IMR-90 (cell line): ENCODE measurements at regions not wholly inside any gene's neighbourhood (a gene's known extent, or its start where the extent isn't known, plus 50 kb on each side); places are given as distances from the start of the nearest gene placed in this dataset.

Experiments used
- ATAC-seq: fragments of 200-7000 bp; cut with Tn5 transposase; 2 replicates; pipeline ENCODE4 v1.9.1; 2020; ENCODE audit warnings: low read depth, mild to moderate bottlenecking, moderate library complexity
- BruUV-seq: library from RNA; stranded (reverse); fragments of 400-500 nt; replicated peaks from 2 replicates; lab custom pipeline; 2021; lab: Mats Ljungman, UMichigan
- CTCF ChIA-PET: fragments of 300-600 bp; formaldehyde crosslinking; extraction: SDS; loops from one replicate; lab custom pipeline; 2021; ENCODE audit warnings: antibody characterized with exemption; lab: Yijun Ruan, JAX
- POLR2A ChIA-PET: fragments of 300-600 bp; sonication (Branson Sonifier 250); formaldehyde crosslinking; loops from one replicate; lab custom pipeline; 2022; ENCODE audit warnings: antibody characterized with exemption; ENCODE audit not compliant: unreplicated experiment; lab: Charles Lee
- DNase-seq: peaks from one replicate; pipeline ENCODE4 v3.0.0; 2013
- H2AFZ ChIP-seq: replicated peaks from 2 replicates; pipeline ENCODE3; 2013; ENCODE audit warnings: low read length, mild to moderate bottlenecking; ENCODE audit not compliant: poor library complexity
- H2AK5ac ChIP-seq: 2 replicates; pipeline ENCODE4 v1.6.1; 2013; ENCODE audit warnings: low read depth, low read length, inconsistent platforms
- H2AK9ac ChIP-seq: replicated peaks from 2 replicates; pipeline ENCODE3; 2013; ENCODE audit warnings: mild to moderate bottlenecking, low read depth, low read length, moderate library complexity; ENCODE audit not compliant: poor library complexity
- H2BK120ac ChIP-seq: 2 replicates; pipeline ENCODE4 v1.6.1; 2013; ENCODE audit warnings: low read depth, low read length, inconsistent platforms
- H2BK15ac ChIP-seq: 3 replicates; pipeline ENCODE4 v1.6.1; 2013; ENCODE audit warnings: low read depth, low read length, inconsistent platforms
- H2BK20ac ChIP-seq: 2 replicates; pipeline ENCODE4 v1.6.1; 2013; ENCODE audit warnings: low read depth, mild to moderate bottlenecking, inconsistent platforms, low read length, moderate library complexity
- H2BK5ac ChIP-seq: 2 replicates; pipeline ENCODE4 v1.6.1; 2013; ENCODE audit warnings: mild to moderate bottlenecking, low read depth, low read length, inconsistent platforms; ENCODE audit not compliant: poor library complexity, severe bottlenecking
- H3K14ac ChIP-seq: replicated peaks from 2 replicates; pipeline ENCODE4 v1.6.1; 2013; ENCODE audit warnings: low read depth, low read length, inconsistent platforms
- H3K18ac ChIP-seq: 2 replicates; pipeline ENCODE4 v1.6.1; 2013; ENCODE audit warnings: low read depth, low read length, control low read depth
- H3K23ac ChIP-seq: 2 replicates; pipeline ENCODE4 v1.6.1; 2013; ENCODE audit warnings: low read depth, low read length, inconsistent platforms
- H3K27ac ChIP-seq: 2 replicates; pipeline ENCODE4 v1.5.1; 2013; ENCODE audit warnings: mild to moderate bottlenecking, control low read depth, low read length; ENCODE audit not compliant: insufficient read depth
- H3K27me3 ChIP-seq: 2 replicates; pipeline ENCODE4 v1.6.1; 2013; ENCODE audit warnings: low read length; ENCODE audit not compliant: control insufficient read depth, insufficient read depth
- H3K36me3 ChIP-seq: 2 replicates; pipeline ENCODE4 v1.6.1; 2013; ENCODE audit warnings: low read length, mixed read lengths; ENCODE audit not compliant: control insufficient read depth, insufficient read depth
- H3K4ac ChIP-seq: 2 replicates; pipeline ENCODE4 v1.6.1; 2013; ENCODE audit warnings: low read depth, low read length, inconsistent platforms
- H3K4me1 ChIP-seq: 2 replicates; pipeline ENCODE4 v1.6.1; 2013; ENCODE audit warnings: low read length, mixed read lengths; ENCODE audit not compliant: control insufficient read depth, insufficient read depth
- H3K4me2 ChIP-seq: 2 replicates; pipeline ENCODE4 v1.6.1; 2013; ENCODE audit warnings: low read depth, mild to moderate bottlenecking, control low read depth, low read length, moderate library complexity
- H3K4me3 ChIP-seq: 2 replicates; pipeline ENCODE4 v1.5.1; 2013; ENCODE audit warnings: low read depth, mild to moderate bottlenecking, control low read depth, low read length, moderate library complexity; ENCODE audit not compliant: insufficient read depth
- H3K56ac ChIP-seq: 2 replicates; pipeline ENCODE4 v1.6.1; 2013; ENCODE audit warnings: low read length, inconsistent platforms; ENCODE audit not compliant: insufficient read depth; ENCODE audit errors: extremely low read depth
- H3K79me1 ChIP-seq, 2 experiments: 2 replicates each; pipeline ENCODE4 v1.6.1; 2013; ENCODE audit warnings: low read length in 2 of 2, inconsistent platforms in 1 of 2, low read depth in 1 of 2
- H3K9ac ChIP-seq: 2 replicates; pipeline ENCODE4 v1.6.1; 2013; ENCODE audit warnings: low read depth, low read length, control low read depth
- H3K9me1 ChIP-seq: 2 replicates; pipeline ENCODE4 v1.6.1; 2013; ENCODE audit warnings: low read length, inconsistent platforms; ENCODE audit not compliant: insufficient read depth
- H3K9me3 ChIP-seq: 2 replicates; pipeline ENCODE4 v1.6.1; 2013; ENCODE audit warnings: low read length; ENCODE audit not compliant: control insufficient read depth, insufficient read depth
- H4K20me1 ChIP-seq: 2 replicates; pipeline ENCODE4 v1.6.1; 2013; ENCODE audit warnings: low read length, inconsistent platforms; ENCODE audit not compliant: insufficient read depth
- H4K5ac ChIP-seq: 2 replicates; pipeline ENCODE4 v1.6.1; 2013; ENCODE audit warnings: mild to moderate bottlenecking, low read depth, low read length, control low read depth
- H4K8ac ChIP-seq, 2 experiments: 2 replicates each; pipeline ENCODE4 v1.6.1; 2013; ENCODE audit warnings: low read depth in 2 of 2, low read length in 2 of 2, control low read depth in 1 of 2, inconsistent platforms in 1 of 2
- H4K91ac ChIP-seq: 2 replicates; pipeline ENCODE4 v1.6.1; 2013; ENCODE audit warnings: low read depth, low read length, inconsistent platforms; ENCODE audit not compliant: insufficient read depth
- BHLHE40 ChIP-seq: fragments of 150-350 bp; IDR thresholded peaks from 2 replicates; pipeline ENCODE4 v1.6.1; 2016; ENCODE audit warnings: mild to moderate bottlenecking, low read depth, low read length
- CEBPB ChIP-seq: IDR thresholded peaks from 2 replicates; pipeline ENCODE4 v1.6.1; 2012; ENCODE audit warnings: low read depth, low read length, improper control_type of control experiment
- CHD1 ChIP-seq: IDR thresholded peaks from 2 replicates; pipeline ENCODE4 v1.6.1; 2012; ENCODE audit warnings: low read depth, low read length, improper control_type of control experiment
- ELK1 ChIP-seq: fragments of 150-350 bp; IDR thresholded peaks from 2 replicates; pipeline ENCODE4 v1.6.1; 2016; ENCODE audit warnings: low read depth, mild to moderate bottlenecking, low read length, moderate library complexity, borderline replicate concordance
- FOS ChIP-seq: fragments of 150-350 bp; IDR thresholded peaks from 2 replicates; pipeline ENCODE4 v1.6.1; 2016; ENCODE audit warnings: low read depth, low read length
- MAFK ChIP-seq: IDR thresholded peaks from 2 replicates; pipeline ENCODE4 v1.6.1; 2012; ENCODE audit warnings: low read depth, low read length, improper control_type of control experiment
- MAZ ChIP-seq: IDR thresholded peaks from 2 replicates; pipeline ENCODE4 v1.6.1; 2012; ENCODE audit warnings: low read depth, mild to moderate bottlenecking, low read length, improper control_type of control experiment, moderate library complexity, borderline replicate concordance
- MXI1 ChIP-seq: IDR thresholded peaks from 2 replicates; pipeline ENCODE4 v1.6.1; 2012; ENCODE audit warnings: low read depth, mild to moderate bottlenecking, low read length, moderate library complexity, borderline replicate concordance
- NFE2L2 ChIP-seq: fragments of 150-350 bp; IDR thresholded peaks from 2 replicates; pipeline ENCODE4 v1.6.1; 2016; ENCODE audit warnings: low read depth, mild to moderate bottlenecking, low read length
- POLR2A ChIP-seq: IDR thresholded peaks from 2 replicates; pipeline ENCODE4 v1.6.1; 2012; ENCODE audit warnings: mild to moderate bottlenecking, low read depth, low read length
- RAD21 ChIP-seq: IDR thresholded peaks from 2 replicates; pipeline ENCODE4 v1.6.1; 2012; ENCODE audit warnings: low read length, improper control_type of control experiment
- RCOR1 ChIP-seq: IDR thresholded peaks from 2 replicates; pipeline ENCODE4 v1.6.1; 2012; ENCODE audit warnings: mild to moderate bottlenecking, low read length, improper control_type of control experiment; ENCODE audit not compliant: insufficient replicate concordance
- RFX5 ChIP-seq: IDR thresholded peaks from 2 replicates; pipeline ENCODE4 v1.8.0; 2012; ENCODE audit warnings: low read depth, mild to moderate bottlenecking, low read length, moderate library complexity
- SMC3 ChIP-seq: fragments of 150-350 bp; IDR thresholded peaks from 2 replicates; pipeline ENCODE4 v1.6.1; 2016; ENCODE audit warnings: low read depth, mild to moderate bottlenecking, antibody characterized with exemption, low read length, moderate library complexity
- USF2 ChIP-seq: fragments of 150-350 bp; IDR thresholded peaks from 2 replicates; pipeline ENCODE4 v1.6.1; 2017; ENCODE audit warnings: mild to moderate bottlenecking, antibody characterized with exemption, low read length, low read depth
- WGBS, 2 experiments: methylation state at CpG; one replicate each; pipeline versions ENCODE4 v1.1.5 to v1.1.7; 2013; ENCODE audit warnings: missing lambda C conversion rate in 2 of 2; ENCODE audit not compliant: insufficient read length in 1 of 2; ENCODE audit errors: extremely low coverage in 2 of 2; 5-methylcytosine and 5-hydroxymethylcytosine counted together
- dilution Hi-C: fragments of 300-500 bp; cut with HindIII; formaldehyde crosslinking; loops from one replicate; pipeline ENCODE4 v1.14.3; 2018; ENCODE audit warnings: low sequenced_read_pairs; ENCODE audit not compliant: unreplicated experiment
- in situ Hi-C: fragments of 300-500 bp; cut with MboI; formaldehyde crosslinking; loops from 3 replicates; pipeline ENCODE4 v1.14.3; 2019; ENCODE audit warnings: low sequenced_read_pairs, inconsistent platforms, mixed read lengths
- intact Hi-C: fragments of 100-400 bp; cut with micrococcal nuclease; formaldehyde crosslinking; loops from 2 replicates; pipeline ENCODE4 v1.10.0; 2022

GRCh38 chr17:63316100-63316499 lies 130.0 kb downstream of the CYB561 start:
- H3K4me3 ChIP-seq, result no peak overlapping the region
- in situ Hi-C loops, result no loop called here
- H2BK120ac ChIP-seq, result no peak overlapping the region
- peak overlapping the region; percentile 52; the same call in 1 of the 2 replicates for H3K14ac ChIP-seq
- H3K56ac ChIP-seq, result no peak overlapping the region
- CTCF ChIA-PET, result interaction anchor here (0.6 kb wide), 1 partner anchor 322 kb away, joined by 5 read pairs; no protein-coding TSS in a partner anchor
- H4K20me1 ChIP-seq, result no peaks in the 10 kb centered on the region
- H3K18ac ChIP-seq, result no peak overlapping the region
- ATAC-seq, result peak; percentile 69
- intact Hi-C loops, result no loop called here
- POLR2A ChIA-PET, result interaction anchor here (0.6 kb wide), 1 partner anchor 234 kb away, joined by 3 read pairs; no protein-coding TSS in a partner anchor
- WGBS, 2 experiments, result no CpG with 5 or more reads among the region's 1 CpG
- H3K4ac ChIP-seq, result no peak overlapping the region
- no peak overlapping the region for H3K27ac ChIP-seq
- TF ChIP-seq FOS, result no peak
- TF ChIP-seq SMC3, result no peak
- TF ChIP-seq NFE2L2, result no peak
- no peak for TF ChIP-seq ELK1
- TF ChIP-seq RCOR1, result no peak
- TF ChIP-seq RAD21, result no peak
- TF ChIP-seq USF2, result no peak
- TF ChIP-seq MAFK, result no peak
- TF ChIP-seq CEBPB, result no peak
- TF ChIP-seq MXI1, result no peak
- TF ChIP-seq POLR2A, result no peak
- no peak for TF ChIP-seq RFX5
- TF ChIP-seq BHLHE40, result no peak
- no peak for TF ChIP-seq MAZ
- TF ChIP-seq CHD1, result no peak
- no peak overlapping the region for H2AFZ ChIP-seq
- no peak overlapping the region for H3K23ac ChIP-seq
- H3K9me3 ChIP-seq, result no peaks in the 10 kb centered on the region
- BruUV-seq, result no TSS peak
- dilution Hi-C loops, result no loop called here
- no peak overlapping the region for H4K91ac ChIP-seq
- H3K4me1 ChIP-seq, result peaks cover 5% of the 10 kb centered on the region; the same call in 1 of the 2 replicates
- no peak overlapping the region for H4K8ac ChIP-seq
- H3K27me3 ChIP-seq, result no peaks in the 10 kb centered on the region
- peaks cover 26% of the 10 kb centered on the region for H3K36me3 ChIP-seq
- H2BK20ac ChIP-seq, result no peak overlapping the region
- peaks cover 10 to 14% of the 10 kb centered on the region in 2 experiments; a peak in 3 of 4 replicates for H3K79me1 ChIP-seq
- H3K9ac ChIP-seq, result no peak overlapping the region
- no peak overlapping the region for H2AK5ac ChIP-seq
- no peak overlapping the region for H4K5ac ChIP-seq
- H3K9me1 ChIP-seq, result no peaks in the 10 kb centered on the region; the same call in 1 of the 2 replicates
- no peak overlapping the region for H2BK15ac ChIP-seq
- DNase-seq, result peak; percentile 19
- no peak overlapping the region for H2AK9ac ChIP-seq
- H2BK5ac ChIP-seq, result peak overlapping the region; percentile 43
- peak overlapping the region; percentile 56; the same call in 1 of the 2 replicates for H3K4me2 ChIP-seq
